GM19468 (cell line): ENCODE measurements at regions not wholly inside any gene's neighbourhood (a gene's known extent, or its start where the extent isn't known, plus 50 kb on each side); places are given as distances from the start of the nearest gene placed in this dataset.
"Not testable (repeated sequence)": the region's sequence is repeated elsewhere in the genome, so short reads cannot be mapped to it uniquely, and the experiment has no call there.

Experiments
- ATAC-seq: cut with Tn5 transposase; IDR thresholded peaks from one replicate; pipeline ENCODE4 v1.9.1; 2021; ENCODE audit warnings: mild to moderate bottlenecking, moderate library complexity, moderate number of reproducible peaks; ENCODE audit not compliant: unreplicated experiment; ENCODE audit errors: extremely low read depth

DNA sequence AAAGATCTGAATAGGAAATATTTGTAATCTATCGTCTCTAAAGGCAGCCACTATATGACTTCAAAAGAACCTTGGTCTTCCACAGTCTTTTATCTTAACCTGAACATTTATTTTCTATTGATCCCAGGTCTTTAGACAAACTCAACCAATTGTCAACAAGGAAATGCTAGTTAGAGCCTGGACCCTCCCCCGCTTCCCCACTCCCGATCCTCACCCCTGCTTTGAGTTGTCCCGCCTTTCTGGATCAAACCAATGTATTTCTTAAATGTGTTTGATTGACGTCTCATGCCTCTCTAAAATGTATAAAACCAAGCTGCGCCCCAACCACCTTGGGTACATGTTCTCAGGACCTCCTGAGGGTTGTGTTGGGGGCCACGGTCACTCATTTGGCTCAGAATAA, 506.6 kb downstream of the RPIA start:
- not testable (repeated sequence) for ATAC-seq

- ATAC-seq, result not testable (repeated sequence)
Measured at GRCh38 chr2:89199453-89200246, 508.2 kb downstream of the RPIA start.

DNA sequence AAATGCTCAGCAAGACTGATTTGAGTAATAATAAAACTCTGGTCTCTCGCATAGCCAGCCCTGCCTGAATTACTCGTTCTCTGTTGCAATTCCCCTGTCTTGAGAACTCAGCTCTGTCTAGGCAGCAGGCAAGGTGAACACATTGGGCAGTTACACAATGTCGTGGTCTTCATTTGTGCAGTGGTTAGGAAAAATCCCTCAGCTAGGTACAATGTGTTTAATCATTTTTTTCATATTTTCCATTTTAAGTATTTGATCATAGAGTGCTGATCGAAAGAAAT, 508.7 kb downstream of the RPIA start:
- not testable (repeated sequence) for ATAC-seq

- not testable (repeated sequence) for ATAC-seq
Measured at GRCh38 chr2:89202518-89202917, 511.0 kb downstream of the RPIA start.

DNA sequence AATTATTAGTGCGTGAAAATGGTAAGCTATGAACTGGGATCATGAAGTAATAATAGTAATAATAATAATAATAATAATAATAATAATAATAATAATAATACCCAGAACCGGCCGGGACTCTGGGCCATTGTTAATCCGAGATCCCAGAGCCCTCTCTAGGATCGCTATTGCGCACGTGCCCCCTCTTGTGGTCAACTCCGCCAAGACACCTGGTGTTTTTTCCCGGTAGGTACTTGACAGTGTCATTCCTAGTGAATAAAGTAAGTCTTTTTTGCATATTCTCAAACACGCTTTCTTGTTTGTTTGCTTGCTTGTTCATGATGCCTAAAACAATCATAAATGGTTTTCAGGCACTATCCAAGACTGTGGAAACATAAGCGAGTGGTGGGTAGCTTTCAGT, 513.7 kb downstream of the RPIA start:
- ATAC-seq, result not testable (repeated sequence)

DNA sequence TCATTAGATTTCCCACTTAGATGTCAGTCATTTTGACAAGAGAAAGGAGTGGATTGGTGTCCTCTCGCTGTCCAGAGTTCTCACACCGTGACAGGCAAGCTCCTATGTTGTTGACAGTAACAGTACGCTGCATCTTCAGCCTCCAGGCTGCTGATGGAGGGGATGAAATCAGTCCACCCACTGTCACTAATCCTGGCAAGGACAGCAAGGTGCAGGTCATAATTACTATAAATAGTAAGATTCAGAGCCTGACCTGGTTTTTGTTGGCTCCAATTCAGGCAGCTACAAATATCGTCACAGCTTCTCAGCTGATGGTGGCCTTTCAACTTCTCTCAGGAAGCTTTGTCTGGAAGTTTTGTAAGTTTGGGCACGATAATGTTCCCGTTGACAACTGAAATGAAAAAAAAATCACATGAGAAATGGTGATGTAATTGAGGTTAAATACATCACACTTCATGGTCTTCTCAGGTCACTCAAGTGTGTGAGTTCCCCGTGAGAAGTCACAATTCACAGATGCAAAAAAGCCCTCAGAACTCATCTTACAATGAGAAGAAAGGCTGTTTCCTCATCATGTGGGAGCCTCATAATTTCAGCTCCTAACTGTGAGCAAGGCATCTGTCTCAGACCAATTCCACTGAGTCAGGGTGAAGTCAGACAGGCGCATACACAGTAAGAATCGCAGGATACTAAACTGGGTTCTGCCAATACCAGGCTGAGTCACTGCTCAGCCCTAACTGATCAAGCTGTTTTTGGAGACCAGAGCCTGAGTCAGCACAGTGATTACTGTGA, 516.9 kb downstream of the RPIA start:
- not testable (repeated sequence) for ATAC-seq

DNA sequence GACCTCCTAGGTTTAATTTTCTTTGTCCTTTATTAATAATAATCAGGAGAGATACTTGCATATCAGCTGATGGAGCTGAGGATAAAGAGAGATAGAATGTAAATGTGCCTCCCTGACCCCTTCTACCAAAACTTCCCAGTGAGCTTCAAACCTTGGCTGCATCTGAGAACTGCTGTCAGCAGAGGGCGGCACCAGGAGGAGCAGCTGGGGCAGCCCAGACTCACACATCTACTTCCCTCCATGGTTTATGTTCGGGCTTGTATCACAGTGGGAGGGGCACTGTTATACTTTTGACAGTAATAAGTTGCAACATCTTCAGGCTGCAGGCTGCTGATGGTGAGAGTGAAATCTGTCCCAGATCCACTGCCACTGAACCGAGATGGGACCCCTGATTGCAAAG, 521.7 kb downstream of the RPIA start:
- not testable (repeated sequence) for ATAC-seq

- ATAC-seq, result peak; percentile 46
Measured at GRCh38 chr2:89213811-89214210, 522.3 kb downstream of the RPIA start.

DNA sequence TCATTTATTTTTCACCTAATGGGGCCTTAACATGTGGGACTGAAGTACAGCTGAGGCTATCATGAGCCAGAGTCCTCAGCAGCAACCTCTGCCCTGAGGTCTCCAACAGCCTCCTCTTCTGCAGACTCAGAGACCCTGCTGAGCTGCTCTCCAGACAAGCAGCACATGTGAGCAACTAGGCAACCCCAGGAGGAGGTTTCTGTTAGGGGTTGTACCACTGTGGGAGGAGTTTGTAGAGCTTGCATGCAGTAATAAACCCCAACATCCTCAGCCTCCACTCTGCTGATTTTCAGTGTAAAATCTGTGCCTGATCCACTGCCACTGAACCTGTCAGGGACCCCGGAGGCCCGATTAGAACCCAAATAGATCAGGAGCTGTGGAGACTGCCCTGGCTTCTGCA, 530.0 kb downstream of the RPIA start:
- ATAC-seq, result not testable (repeated sequence)

- not testable (repeated sequence) for ATAC-seq
Measured at GRCh38 chr2:89222063-89222732, 530.7 kb downstream of the RPIA start.

DNA sequence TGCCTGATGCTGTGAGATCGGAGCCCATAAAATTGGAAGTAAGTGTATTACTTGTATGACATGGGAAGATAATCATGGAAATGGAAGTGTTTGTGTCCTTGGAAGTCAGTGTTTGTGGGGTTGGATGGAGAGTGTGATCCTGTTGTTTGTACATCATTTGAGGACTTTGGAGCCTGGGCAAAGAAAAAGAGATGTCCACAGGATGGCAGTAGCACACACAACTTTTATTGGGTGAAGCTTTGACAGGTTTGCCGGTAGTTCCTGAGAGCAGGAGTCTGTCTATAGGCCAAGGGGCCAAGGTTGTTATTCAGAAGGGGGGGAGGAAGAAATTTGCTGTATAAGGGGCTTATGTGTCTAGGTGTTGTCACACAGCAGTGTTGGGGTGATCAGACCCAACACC, 533.3 kb downstream of the RPIA start:
- ATAC-seq, result not testable (repeated sequence)

DNA sequence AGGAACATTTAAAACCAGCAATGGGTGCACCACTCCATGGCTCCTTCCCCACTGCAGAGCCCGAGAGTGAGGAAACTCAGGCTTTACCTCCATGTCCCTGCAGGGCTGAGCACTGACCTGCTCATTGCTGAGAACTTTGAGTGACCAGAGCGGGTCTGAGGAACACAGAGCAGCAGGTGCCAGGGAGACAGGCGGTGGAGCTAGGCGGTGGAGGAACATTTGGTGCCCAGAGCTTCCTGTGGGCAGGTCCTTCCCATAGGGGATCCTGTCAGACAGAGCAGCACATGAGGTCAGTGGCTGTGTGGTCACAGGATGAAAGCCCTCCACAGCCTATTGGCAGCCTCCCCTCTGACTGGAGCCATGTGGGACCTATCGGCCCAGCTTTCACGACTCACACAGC, 538.5 kb downstream of the RPIA start:
- not testable (repeated sequence) for ATAC-seq

GRCh38 chr2:89231241-89231640, 539.8 kb downstream of the RPIA start:
- ATAC-seq, result not testable (repeated sequence)

GRCh38 chr2:89233931-89234330, 542.5 kb downstream of the RPIA start:
- not testable (repeated sequence) for ATAC-seq

- ATAC-seq, result not testable (repeated sequence)
Measured at GRCh38 chr2:89234818-89235466, 543.5 kb downstream of the RPIA start.

DNA sequence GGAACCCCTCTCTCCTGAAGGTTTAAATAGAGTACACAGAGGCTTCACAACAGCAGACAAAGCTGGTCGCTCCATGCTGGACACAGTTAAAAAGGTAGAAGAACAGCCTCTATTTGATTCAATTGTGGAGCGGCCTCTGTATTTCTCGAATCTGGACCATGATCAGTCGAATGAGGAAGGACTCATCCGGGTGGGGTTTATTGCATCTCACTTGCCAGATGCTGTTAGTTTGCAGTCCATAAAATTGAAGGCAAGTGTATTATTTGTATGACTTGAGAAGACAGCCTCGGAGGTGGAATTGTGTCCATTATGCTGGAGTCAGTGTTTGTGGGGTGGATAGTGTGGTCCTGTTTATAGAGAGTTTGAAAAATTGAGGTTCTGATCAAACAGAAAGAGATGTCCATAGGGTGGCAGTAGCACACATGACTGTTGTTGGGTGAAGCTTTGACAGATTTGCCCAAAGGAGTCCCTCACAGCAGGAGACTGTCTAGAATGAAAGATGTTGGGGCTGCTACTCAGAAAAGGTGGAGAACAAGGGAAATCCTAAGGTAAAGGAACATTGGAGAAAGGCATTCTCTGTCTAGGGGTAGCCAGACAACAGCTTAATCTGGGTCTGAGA, 545.5 kb downstream of the RPIA start:
- ATAC-seq, result not testable (repeated sequence)

GRCh38 chr2:89237783-89238182, 546.3 kb downstream of the RPIA start:
- ATAC-seq, result not testable (repeated sequence)

DNA sequence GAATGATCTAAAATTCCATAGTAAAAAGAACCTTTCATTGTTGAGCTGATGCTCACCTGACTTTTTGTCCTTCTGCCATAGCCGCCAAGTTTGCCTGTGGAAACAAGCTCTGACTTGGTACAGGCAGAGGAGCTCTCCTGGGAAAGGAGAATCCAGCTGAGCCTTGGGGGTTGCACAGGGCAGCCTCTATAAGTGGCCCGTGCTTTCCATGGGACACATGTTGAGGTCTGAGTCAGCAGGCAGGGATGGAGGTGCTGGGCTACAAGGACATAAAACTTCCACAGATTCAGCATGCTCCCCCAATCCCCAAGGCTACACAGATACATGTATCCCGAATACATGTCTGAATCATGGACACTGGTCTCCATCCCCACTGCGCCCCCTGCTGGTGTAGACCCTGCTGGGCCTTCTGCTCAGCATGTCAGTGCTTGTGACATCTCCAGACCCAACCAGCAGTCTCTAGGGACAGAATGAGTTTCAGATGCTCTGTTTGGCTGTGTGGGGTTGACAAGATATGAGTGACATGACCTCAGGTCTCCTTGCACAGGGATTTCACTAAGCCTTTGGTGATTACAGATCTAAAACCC, 551.7 kb downstream of the RPIA start:
- ATAC-seq, result peak; percentile 37

DNA sequence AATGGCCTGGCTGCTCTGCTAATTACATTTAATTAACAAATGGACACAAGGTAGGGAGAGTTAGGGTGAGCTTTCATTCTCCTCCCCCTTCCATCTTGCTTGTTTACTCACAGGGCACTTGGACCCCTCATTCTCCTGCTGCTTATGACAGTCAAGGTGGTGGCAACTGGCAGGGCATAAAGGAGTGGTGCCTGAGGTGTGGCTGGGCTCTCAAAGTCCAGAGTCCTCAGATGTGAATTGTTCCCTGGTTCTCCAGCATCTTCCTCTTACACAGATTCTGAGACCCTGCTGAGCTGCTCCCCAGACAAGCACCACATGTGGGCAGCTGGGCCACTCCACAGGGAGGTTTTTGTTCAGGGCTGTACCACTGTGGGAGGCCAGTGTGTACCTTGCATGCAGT, 552.9 kb downstream of the RPIA start:
- not testable (repeated sequence) for ATAC-seq

DNA sequence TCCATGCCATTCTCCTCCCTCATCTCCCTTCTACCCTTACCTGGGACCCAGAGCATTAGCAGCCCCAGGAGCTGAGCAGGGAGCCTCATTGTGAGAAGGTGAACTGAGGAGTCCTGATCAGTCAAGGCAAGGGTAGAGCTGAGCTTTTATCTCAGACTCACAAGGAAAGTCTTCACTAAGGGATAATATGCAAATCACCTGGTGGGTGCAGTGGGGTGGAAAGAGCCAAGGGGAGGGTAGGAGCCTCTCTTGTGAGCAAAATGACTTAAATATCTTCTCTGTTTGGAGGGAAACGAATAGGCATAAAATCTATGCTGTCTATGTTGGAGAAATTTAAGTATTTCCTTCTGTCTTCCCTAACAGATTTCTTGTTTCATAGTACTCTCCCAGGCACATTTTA, 554.0 kb downstream of the RPIA start:
- not testable (repeated sequence) for ATAC-seq
